ENCODE measurements at regions not wholly inside any gene's neighbourhood (a gene's known extent, or its start where the extent isn't known, plus 50 kb on each side); places are given as distances from the start of the nearest gene placed in this dataset.

- TF ChIP-seq CTCF (conservative IDR thresholded peaks at IDR 0.05) = no peak
- TF ChIP-seq EZH2 (IDR thresholded peaks at IDR 0.05; ENCODE audit: low read depth) = no peak
These were observed 87.7 kb upstream of the NECTIN1 start for GRCh38 chr11:119816660-119817059.
